ENCODE measurements at regions not wholly inside any gene's neighbourhood (a gene's known extent, or its start where the extent isn't known, plus 50 kb on each side); places are given as distances from the start of the nearest gene placed in this dataset.
"Not testable (repeated sequence)": the region's sequence is repeated elsewhere in the genome, so short reads cannot be mapped to it uniquely, and the experiment has no call there.

DNA sequence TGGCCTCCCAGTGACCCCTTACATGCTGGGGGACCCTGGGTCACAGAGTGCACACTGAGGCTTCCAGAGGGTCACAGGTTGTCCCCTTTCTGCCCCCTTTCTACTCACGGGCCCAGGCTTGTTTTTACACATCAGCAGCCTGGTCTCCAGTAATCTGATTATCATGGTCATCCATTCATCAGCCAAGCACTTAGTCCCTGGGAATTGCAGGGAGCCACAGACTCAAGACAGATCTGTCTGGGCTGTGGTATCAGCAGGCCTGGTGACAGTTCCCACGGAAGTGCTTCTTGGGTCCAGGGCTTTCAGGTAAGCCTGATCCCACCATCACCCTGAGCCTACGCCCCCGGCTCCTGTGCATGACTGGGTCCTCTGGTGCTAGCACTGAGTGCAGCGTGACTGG, 86.6 kb upstream of the OSBPL11 start:
- not testable (repeated sequence) for TF ChIP-seq ARNTL (CRISPR knock-in tag; IDR thresholded peaks at IDR 0.05; ENCODE audit: borderline replicate concordance, low read depth); SNAI2 (CRISPR knock-in tag; IDR thresholded peaks at IDR 0.05); ZFP3 (CRISPR knock-in tag; IDR thresholded peaks at IDR 0.05); ZFP30 (CRISPR knock-in tag; IDR thresholded peaks at IDR 0.05); OSR1 (CRISPR knock-in tag; IDR thresholded peaks at IDR 0.05)
